Skeletal muscle tissue (tissue), 3 donors: ENCODE measurements at regions not wholly inside any gene's neighbourhood (a gene's known extent, or its start where the extent isn't known, plus 50 kb on each side); places are given as distances from the start of the nearest gene placed in this dataset.

Experiments
- H3K27ac ChIP-seq: one replicate; pipeline ENCODE4 v1.7.0; 2013; ENCODE audit warnings: mild to moderate bottlenecking, low read depth, low read length, inconsistent platforms
- H3K27me3 ChIP-seq, 3 donors: one replicate each; pipeline ENCODE4 v1.7.0; 2013; ENCODE audit warnings: low read length in 3 of 3; ENCODE audit not compliant: control insufficient read depth in 3 of 3, insufficient read depth in 3 of 3
- H3K36me3 ChIP-seq, 3 donors: one replicate each; pipeline ENCODE4 v1.7.0; 2013; ENCODE audit warnings: low read length in 3 of 3; ENCODE audit not compliant: control insufficient read depth in 3 of 3, insufficient read depth in 3 of 3
- H3K4me1 ChIP-seq, 3 donors: one replicate each; pipeline ENCODE4 v1.7.0; 2013; ENCODE audit warnings: low read length in 3 of 3, mild to moderate bottlenecking in 3 of 3; ENCODE audit not compliant: control insufficient read depth in 3 of 3, insufficient read depth in 3 of 3
- H3K4me3 ChIP-seq, 3 donors: one replicate each; pipeline ENCODE4 v1.7.0; 2013; ENCODE audit warnings: low read length in 3 of 3
- H3K9ac ChIP-seq, 3 donors: one replicate each; pipeline ENCODE4 v1.7.0; 2013; ENCODE audit warnings: low read length in 3 of 3, mild to moderate bottlenecking in 3 of 3, moderate library complexity in 2 of 3, low read depth in 1 of 3
- H3K9me3 ChIP-seq, 3 donors: one replicate each; pipeline ENCODE4 v1.7.0; 2013; ENCODE audit warnings: low read length in 3 of 3; ENCODE audit not compliant: control insufficient read depth in 3 of 3
- donor health status: Osteomylitis.

DNA sequence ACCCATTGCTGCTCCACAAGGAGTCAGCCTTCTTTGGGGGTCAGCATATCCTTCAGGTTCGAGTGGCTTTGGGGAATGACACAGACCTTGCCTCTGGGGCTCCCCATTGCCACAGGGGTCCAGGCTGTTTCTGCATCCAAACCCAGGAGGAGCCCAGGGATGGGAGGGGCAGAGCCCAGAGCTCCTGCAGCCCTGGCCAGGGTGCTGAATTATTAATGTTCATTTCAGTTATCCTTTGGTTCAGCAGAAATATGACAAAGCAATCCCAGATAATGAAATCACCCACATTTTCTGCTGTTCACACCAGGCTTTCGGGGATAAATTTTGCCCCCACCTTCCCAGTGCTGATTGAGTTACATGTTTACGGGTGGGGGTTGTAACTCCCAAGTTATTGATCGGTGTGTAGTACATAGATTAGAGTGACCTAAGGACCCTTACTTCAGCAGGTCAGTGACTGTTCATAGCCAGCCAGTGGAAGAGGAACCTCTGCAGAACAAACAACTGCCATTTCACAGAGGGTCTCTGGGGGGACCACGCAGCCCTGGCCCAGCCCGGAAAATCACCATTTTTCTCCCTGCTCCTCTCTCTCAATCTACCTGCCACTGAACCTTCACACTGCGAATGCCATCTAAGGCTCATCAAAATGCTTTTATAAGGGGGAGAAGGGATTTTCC lies 240.3 kb upstream of the N4BP1 start:
- Histone ChIP-seq H3K27me3 (no peaks in the 10 kb centered on the region), H3K9me3 (no peaks in the 10 kb centered on the region), H3K4me1 (no peaks in the 10 kb centered on the region), H3K27ac (no peak overlapping the region), H3K9ac (no peak overlapping the region), H3K36me3 (no peaks in the 10 kb centered on the region), H3K4me3 (no peak overlapping the region)

- no peak overlapping the region for H3K9ac ChIP-seq
- H3K27ac ChIP-seq, result no peak overlapping the region
- H3K27me3 ChIP-seq, result no peaks in the 10 kb centered on the region
- H3K9me3 ChIP-seq, result no peaks in the 10 kb centered on the region
- no peaks in the 10 kb centered on the region for H3K36me3 ChIP-seq
- H3K4me3 ChIP-seq, result no peak overlapping the region
- no peaks in the 10 kb centered on the region for H3K4me1 ChIP-seq
These were observed 236.3 kb upstream of the N4BP1 start for GRCh38 chr16:48846277-48846676.

GRCh38 chr16:48845261-48845660 lies 235.3 kb upstream of the N4BP1 start:
- Histone ChIP-seq H3K27ac (no peak overlapping the region), H3K27me3 (no peaks in the 10 kb centered on the region), H3K4me3 (no peak overlapping the region), H3K9ac (no peak overlapping the region), H3K4me1 (no peaks in the 10 kb centered on the region), H3K9me3 (no peaks in the 10 kb centered on the region), H3K36me3 (no peaks in the 10 kb centered on the region)

DNA sequence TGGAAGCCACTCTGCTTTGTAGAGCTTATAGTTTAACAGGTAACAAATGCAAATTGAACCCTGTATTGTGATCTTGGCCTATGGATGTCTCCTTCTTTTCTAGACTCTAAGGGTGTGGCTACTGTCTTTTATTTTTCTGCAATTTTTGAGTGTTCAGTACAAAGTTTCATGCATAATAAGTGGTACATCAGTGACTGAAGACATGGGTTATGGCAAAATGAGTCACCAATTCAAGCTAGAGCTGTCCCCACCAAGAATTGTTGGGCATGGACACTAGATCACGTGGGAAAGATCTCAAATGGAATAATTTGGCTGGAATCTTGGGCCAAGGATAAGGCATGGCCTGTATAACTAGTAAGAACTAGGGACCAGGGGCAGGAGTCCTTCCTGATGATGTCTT lies 228.4 kb upstream of the N4BP1 start:
- H3K9me3 ChIP-seq, result no peaks in the 10 kb centered on the region
- H3K4me3 ChIP-seq, result no peak overlapping the region
- H3K27ac ChIP-seq, result no peak overlapping the region
- H3K4me1 ChIP-seq, result no peaks in the 10 kb centered on the region
- H3K27me3 ChIP-seq, result no peaks in the 10 kb centered on the region
- no peak overlapping the region for H3K9ac ChIP-seq
- H3K36me3 ChIP-seq, result no peaks in the 10 kb centered on the region

DNA sequence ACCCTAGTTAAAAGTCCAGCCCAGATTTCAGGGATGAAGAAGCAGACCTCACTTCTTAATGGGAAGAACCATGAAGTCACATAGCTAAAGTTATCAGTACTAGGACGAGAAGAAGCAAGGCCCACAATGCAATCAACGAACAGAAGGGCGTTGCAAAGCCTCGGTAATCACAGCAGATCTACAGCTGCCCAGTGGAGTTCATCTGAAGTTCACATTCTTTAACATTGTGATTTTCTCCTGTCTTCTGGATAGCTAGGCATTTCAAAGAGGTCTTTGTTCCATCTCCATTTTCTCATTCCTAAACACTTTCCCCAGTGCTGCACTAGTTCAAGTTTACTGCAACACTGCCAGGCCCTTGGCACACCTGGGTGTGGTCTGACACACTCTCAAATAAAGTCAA lies 226.7 kb upstream of the N4BP1 start:
- H3K4me1 ChIP-seq, result no peaks in the 10 kb centered on the region
- no peak overlapping the region for H3K9ac ChIP-seq
- no peak overlapping the region for H3K27ac ChIP-seq
- H3K27me3 ChIP-seq, result no peaks in the 10 kb centered on the region
- no peaks in the 10 kb centered on the region for H3K9me3 ChIP-seq
- no peaks in the 10 kb centered on the region for H3K36me3 ChIP-seq
- H3K4me3 ChIP-seq, result no peak overlapping the region

GRCh38 chr16:48836067-48836466 lies 226.1 kb upstream of the N4BP1 start:
- no peak overlapping the region for H3K27ac ChIP-seq
- no peaks in the 10 kb centered on the region for H3K9me3 ChIP-seq
- H3K4me1 ChIP-seq, result no peaks in the 10 kb centered on the region

GRCh38 chr16:48834576-48834975 lies 224.6 kb upstream of the N4BP1 start:
- no peaks in the 10 kb centered on the region for H3K9me3 ChIP-seq
- no peak overlapping the region for H3K27ac ChIP-seq
- no peak overlapping the region for H3K9ac ChIP-seq
- H3K36me3 ChIP-seq, result no peaks in the 10 kb centered on the region
- no peak overlapping the region for H3K4me3 ChIP-seq
- H3K4me1 ChIP-seq, result no peaks in the 10 kb centered on the region
- no peaks in the 10 kb centered on the region for H3K27me3 ChIP-seq

More at GRCh38 chr16:48836067-48836466, 226.1 kb upstream of the N4BP1 start:
- Histone ChIP-seq H3K9ac (no peak overlapping the region), H3K36me3 (no peaks in the 10 kb centered on the region), H3K27me3 (no peaks in the 10 kb centered on the region), H3K4me3 (no peak overlapping the region)

DNA sequence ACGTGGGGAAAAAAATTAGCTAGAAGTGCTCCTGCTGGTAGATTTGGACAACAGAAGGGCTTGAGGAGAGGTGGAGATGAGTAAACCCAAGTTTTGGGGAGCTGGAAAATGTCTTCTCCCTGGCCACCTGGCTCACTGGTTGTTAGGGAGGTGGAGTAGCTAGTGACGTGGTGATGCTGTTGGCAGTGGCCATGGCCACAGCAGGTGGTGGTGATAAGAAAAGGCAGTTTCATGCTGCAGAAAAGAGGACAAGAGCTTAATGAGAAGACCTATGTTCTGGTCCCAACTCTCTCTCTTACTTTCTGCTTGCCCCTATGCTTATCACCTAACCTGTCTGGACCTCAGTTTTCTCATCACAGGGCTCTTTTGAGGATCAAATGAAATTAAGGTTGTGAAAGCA lies 223.5 kb upstream of the N4BP1 start:
- Histone ChIP-seq H3K9ac (no peak overlapping the region), H3K4me1 (no peaks in the 10 kb centered on the region), H3K27me3 (no peaks in the 10 kb centered on the region)

GRCh38 chr16:48831076-48831722 lies 221.2 kb upstream of the N4BP1 start:
- Histone ChIP-seq H3K9ac (no peak overlapping the region), H3K27ac (no peak overlapping the region), H3K9me3 (no peaks in the 10 kb centered on the region), H3K4me1 (no peaks in the 10 kb centered on the region), H3K27me3 (no peaks in the 10 kb centered on the region), H3K36me3 (no peaks in the 10 kb centered on the region), H3K4me3 (no peak overlapping the region)

More for the DNA sequence above, 223.5 kb upstream of the N4BP1 start:
- no peaks in the 10 kb centered on the region for H3K9me3 ChIP-seq
- H3K4me3 ChIP-seq, result no peak overlapping the region
- H3K36me3 ChIP-seq, result no peaks in the 10 kb centered on the region
- no peak overlapping the region for H3K27ac ChIP-seq

DNA sequence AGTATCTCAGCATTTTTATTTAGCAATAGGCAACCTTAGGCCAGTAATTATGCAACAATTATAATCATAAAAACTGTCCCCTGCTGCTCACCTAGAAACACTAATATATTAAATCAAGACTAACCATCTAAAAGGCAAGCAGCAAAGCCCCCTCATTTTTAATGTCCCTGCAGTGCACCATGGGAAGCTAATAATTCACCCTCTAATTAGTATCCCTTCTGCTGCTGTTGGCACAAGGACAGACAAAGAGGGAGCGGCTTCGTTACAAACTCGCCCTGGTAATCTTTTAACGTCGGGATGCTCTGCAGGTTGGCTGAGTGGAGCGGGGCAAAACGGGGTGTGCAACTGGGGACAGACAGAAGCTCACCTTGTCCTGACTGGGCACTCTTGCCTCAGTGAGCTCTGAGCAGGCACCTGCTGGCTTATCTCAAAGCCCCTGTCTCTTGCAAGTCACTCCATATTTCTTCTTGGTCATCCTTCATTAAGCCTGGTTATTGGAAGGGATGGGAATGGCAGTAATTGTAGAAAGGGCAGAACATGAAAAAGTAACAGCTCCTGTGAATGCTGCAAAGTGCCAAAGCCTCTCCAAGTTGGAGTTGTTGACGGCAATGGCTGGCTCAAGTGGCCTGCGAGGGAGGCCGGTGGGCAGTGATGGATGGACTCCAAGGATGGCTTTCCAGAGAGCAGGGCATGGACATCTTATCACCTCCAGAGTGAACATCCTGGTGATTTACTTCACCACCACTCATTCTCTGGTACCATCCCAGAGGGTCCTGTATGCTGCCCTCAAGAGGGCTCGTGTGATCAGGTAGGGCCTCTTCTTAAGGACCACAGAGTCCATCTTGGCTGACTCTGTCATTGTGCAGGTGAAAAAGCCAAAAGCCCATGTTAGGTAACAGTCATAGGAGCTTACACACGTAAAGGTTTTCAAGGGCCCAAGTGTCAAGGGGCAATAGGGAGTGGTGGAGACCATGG lies 219.6 kb upstream of the N4BP1 start:
- no peaks in the 10 kb centered on the region for H3K9me3 ChIP-seq
- H3K27ac ChIP-seq, result no peak overlapping the region
- no peaks in the 10 kb centered on the region for H3K27me3 ChIP-seq
- no peaks in the 10 kb centered on the region for H3K4me1 ChIP-seq
- H3K9ac ChIP-seq, result no peak overlapping the region
- no peak overlapping the region for H3K4me3 ChIP-seq
- no peaks in the 10 kb centered on the region for H3K36me3 ChIP-seq
